Inflammatory macrophage treated with lipopolysaccharide for 4 hours (primary cell): ENCODE measurements at regions not wholly inside any gene's neighbourhood (a gene's known extent, or its start where the extent isn't known, plus 50 kb on each side); places are given as distances from the start of the nearest gene placed in this dataset.
"Not testable (repeated sequence)": the region's sequence is repeated elsewhere in the genome, so short reads cannot be mapped to it uniquely, and the experiment has no call there.

Experiments used
- DNase-seq: peaks from one replicate; pipeline ENCODE4 v3.0.0-alpha.2; 2020

DNA sequence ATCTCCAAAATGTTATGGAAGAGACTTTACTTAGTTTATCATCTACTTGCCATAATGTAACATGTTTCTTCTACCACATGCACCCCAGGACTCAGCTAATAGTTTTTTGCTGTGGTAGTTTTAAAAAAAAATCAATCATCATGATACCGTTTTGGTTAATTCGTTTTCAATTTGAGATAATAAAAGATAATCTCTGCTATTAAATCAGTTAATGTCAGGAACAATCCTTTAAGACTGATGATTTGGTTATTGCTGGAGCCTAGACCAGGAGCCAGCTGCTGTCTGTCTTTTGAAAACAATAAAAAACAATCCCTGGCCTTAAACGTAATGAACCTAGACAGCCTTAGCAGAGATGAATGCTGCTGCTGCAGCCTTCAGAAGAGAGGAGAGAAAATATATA lies 403.7 kb downstream of the OXSM start:
- DNase-seq = no peak

DNA sequence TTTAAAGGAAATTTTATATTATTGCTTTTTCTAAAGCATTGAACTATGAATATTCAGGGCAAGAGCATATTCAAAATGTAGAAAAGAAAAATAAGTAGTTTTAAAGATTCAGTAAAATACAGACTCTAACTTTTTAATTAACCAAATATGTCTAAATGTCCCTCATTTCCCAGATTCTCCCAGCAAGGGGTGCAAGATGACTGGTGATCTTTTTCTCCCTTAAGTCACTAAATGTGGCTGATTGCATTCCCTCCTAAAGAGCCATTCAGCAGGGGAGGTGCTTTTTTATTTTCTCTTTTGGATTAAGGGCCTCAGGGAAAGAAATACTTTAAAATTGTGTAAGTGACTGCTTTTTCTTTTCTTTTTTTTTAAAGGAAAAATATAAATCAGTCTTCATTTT lies 406.9 kb downstream of the OXSM start:
- DNase-seq = no peak

DNA sequence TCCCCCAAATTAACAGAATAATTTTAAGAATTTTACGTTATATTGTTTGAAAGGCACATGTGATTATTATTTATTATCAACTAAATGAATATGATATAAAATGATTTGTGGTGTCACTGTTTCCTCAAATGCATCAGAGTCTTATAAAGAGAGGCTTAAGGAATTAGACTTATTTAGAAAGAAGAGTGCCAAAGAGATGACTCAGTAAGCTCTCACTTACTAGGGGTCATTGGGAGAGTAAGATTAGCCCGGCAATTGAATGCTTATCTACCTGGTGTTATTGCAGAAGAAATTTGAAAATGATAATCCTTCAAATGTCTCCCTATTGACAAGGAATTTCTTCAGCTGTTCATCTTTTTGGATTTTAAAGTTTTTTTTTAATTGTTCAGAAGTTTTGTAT lies 408.7 kb downstream of the OXSM start:
- no peak for DNase-seq

DNA sequence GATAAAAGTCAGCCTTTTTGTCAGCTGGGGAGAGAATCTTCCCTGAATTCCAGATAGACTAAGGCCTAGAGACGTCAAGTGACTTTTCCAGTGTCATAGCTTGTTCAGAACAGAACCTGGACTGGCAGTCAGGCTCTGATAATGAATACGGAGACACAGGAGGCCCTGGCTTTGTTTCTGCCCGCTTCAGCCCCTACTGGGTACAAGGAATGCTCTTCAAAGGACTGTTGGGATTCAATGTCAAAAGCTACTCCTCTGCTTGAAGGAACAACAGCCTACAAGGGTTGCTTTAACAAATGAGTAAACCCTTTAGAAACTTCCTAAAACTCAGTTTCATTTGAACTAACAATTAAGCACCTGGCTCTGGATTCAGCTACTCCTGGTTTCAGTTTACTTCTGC lies 412.3 kb downstream of the OXSM start:
- DNase-seq = no peak

DNA sequence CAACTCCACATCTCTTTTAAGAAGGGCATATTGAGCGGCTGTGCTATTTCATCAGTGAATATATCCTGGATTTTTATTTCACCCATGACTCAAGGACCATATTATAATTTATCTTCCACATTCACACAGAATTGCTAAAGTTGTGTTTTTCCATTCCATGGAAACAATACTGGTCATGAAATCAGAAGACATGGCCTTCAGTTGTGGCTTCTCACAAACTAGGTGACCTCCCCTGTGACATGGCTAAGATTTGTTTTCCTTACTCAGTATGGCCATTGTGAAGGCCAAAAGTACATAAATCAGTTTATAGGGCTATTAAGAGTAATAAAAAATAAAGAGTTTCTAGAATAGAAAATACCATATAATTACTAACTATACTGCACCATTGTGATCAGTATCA lies 415.6 kb downstream of the OXSM start:
- no peak for DNase-seq

DNA sequence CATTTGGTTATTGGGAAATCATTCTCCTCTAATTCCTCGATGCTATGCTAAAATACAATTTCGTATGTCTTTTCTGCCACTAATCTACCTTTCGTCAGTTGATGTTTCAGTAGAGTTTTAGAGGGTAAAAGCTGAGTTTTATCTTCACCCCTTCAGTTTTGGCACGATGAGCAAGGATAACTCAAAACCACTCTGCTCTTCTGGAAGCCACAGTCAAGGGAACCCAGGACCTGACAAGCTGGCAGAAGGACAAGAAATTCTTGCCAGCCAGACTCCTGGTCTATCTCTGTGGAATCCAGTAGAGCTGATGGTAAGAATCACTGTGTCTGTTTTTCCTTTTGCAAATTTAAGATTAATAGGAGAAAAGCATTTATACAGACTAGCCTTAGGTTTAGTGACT lies 414.4 kb upstream of the LRRC3B start:
- no peak for DNase-seq

DNA sequence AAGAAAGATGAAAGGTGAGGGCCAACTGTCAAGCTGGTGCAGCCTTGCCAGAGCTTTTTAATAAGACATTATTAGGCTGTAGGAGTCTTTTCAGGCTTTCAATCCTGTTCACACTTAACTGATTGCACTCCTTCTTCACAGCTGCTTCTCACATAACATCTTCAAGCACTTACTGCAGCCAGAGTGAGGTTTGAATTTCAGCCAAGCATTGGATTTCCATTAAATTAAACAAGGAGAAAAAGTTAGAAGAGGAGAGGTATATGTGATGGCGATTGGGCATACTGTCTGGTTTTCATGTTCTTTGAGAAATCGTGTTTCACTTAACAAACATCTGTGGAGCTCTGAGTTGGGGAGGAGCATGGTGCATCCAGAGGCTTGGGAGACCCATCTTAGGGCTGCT lies 392.8 kb upstream of the LRRC3B start:
- DNase-seq = no peak

DNA sequence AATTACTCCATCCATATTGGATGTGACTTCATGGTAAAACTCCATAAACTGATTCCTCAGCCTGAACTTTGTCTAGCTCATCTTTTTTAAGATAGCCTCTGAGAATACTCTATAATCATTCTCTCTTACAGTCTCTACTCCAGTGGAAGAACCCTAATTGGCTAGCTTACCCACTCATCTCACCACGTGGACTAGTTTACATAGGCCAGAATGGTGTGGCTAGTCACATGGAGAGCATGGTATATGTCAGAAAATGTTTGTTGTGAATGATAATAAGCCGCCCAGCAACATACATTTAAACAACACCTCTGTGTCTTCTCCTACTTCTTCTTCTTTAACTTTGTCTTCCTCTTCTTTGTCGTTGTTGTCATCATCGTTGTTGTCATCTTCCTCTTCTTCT lies 389.2 kb upstream of the LRRC3B start:
- DNase-seq = no peak

DNA sequence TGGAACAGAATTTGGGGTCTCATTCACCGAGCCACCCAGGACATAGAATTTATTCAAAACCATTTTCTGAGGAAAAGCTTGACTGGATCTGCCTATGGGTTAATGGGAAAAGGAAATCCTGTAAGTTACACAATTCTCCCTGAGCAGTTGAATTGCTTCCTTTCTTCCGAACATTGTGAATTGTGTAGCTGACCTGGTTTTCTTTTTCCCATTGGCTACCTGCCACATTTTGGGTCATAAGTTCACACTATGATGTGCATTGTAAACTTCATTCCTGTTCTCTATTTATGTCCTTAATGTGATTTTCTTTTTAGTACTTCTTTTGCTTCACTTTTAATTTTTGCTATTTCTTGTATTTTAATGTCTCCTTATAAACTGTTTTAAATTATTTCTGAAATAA lies 386.0 kb upstream of the LRRC3B start:
- no peak for DNase-seq

DNA sequence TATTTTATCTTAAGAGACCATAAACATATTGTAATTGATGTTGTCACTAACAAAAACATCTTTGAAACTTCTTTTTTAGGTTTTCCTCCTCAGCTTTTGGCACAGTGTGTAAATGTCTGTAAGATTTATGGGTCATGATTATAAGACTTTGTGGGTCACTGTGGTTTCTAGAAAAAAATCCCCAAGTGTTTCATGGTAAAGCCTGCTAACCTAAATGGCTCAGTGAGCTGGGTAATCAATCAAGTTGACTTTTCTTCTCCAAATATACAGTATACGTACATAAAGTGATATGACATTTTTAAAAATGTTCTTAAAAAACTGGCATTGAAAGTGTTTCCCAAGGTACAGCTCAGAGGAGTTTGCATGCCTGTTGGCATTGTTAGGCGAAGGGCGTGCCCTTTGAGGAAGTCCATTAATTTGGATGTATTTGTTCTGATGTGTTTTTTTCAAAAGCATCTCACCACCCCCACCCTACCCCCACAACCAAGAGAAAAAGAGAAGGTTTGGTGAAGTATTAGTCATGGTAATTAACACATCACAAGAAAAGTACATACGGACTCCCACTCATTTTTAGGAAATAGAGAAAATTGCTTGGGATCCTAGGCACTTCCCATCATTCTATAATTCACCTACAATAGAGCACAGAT lies 385.4 kb upstream of the LRRC3B start:
- DNase-seq = no peak

DNA sequence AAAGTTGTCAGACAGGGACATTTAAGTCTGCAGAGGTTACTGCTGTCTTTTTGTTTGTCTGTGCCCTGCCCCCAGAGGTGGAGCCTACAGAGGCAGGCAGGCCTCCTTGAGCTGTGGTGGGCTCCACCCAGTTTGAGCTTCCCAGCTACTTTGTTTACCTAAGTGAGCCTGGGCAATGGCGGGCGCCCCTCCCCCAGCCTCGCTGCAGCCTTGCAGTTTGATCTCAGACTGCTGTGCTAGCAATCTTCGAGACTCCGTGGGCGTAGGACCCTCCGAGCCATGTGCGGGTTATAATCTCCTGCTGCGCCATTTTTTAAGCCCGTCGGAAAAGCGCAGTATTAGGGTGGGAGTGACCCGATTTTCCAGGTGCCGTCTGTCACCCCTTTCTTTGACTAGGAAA lies 378.0 kb upstream of the LRRC3B start:
- DNase-seq = not testable (repeated sequence)

DNA sequence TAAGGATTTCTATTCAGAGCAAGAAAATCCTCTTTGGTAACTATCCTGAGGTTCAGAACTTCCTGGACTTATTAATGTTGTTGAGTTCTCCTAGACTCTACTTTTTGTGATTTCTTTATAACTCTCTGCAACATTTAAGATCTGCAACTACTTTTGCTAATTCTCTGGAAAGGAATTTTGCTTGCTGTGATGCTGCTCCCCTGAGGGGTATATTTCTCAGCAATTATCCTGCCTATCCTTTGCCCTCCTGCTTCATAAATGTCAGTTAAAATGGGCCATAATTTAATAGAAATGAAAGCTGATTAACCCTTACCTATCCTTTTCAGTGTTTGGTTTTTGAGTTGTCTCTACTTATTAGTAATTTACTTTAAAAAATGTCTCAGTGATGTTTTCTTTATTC lies 377.3 kb upstream of the LRRC3B start:
- DNase-seq = no peak

DNA sequence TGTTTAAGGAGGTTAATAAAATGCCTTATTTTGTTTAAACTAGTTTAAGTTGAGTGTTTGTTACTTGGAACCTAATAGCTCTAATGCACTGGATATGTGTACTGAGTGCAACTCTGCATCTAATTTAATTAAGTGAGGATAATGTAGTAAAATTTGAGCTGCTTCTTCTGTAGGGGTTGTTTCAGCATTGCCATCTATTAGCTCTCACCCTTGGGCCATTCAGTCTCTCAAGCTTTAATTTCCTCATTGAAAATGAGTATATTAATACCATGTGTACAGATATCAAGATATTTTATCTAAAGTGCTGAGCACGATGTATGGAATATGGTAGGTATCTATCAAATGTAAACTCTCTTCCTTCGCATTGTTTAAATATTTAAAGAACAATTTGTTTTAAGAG lies 375.7 kb upstream of the LRRC3B start:
- no peak for DNase-seq

DNA sequence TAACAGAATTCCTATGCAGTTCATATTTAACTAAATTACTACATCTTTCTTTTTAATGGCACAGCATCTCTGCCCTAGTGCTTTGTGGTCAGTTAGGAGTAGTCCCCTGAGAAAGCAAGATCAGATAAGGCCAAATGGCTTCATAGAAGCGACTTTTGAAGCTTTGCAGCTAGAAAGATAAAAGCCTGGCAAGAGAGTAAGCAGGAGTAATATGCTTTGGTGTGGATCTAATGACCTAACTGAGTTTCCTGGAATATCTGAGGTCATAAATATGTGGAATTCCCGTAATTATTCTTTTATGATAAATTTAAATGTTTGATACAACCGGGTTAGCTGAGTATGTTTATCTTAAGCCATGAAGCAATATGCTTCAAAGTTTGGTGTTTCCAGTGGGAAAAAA lies 374.9 kb upstream of the LRRC3B start:
- no peak for DNase-seq

DNA sequence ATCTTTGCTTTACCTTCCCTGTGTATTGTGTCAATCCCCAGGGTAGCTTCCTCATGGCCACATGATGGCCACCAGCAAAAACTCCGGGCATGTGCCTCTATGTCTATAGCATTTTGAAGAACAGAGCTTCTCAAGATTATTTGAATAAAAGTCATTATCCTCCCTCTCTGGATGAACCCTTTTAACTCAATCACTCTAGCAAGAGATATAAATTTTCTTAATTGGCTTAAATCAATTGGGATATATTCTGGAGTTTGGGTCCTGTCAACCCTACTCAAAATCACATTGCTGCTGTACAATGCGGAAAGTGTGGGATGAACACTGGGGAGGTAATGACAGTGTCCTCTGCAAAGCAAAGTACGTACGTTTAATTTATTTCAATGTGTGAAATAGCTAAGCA lies 370.6 kb upstream of the LRRC3B start:
- DNase-seq = no peak

DNA sequence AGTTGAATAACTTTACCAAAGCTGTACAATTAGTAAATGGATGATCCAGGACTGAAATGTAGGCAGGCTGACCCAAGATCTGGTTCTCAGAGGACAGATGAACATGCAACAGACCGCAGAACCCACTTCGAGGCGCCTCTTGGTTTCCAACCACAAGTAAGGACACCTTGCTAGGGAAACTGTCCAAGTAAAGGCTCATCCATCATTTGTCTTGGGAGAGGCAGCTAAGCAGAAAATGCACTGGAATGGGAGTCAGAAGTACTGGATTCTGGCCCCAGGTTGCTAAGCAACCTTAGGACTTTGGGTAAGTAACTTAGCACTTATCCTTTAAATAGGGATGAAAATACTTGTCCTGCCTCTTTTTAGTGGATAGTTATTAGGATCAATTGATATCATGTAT lies 366.3 kb upstream of the LRRC3B start:
- no peak for DNase-seq

DNA sequence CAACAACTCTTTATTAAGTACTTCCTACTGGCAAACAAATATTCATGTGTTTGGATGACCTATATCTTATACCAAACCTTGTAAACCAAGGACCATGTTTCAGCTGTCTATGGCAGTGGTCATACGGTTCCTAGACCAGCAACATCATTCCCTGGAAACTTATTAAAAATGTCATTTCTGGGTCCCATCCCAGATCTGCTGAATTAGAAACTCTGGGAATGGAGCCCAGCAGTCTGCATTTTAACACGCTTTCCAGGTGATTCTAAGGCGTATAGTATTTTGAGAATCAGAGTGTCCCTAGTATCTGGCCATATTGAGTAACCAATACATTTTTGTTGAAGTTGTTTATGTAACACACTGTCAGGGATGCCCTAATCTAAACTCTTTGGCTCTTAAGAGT lies 363.4 kb upstream of the LRRC3B start:
- DNase-seq = no peak

DNA sequence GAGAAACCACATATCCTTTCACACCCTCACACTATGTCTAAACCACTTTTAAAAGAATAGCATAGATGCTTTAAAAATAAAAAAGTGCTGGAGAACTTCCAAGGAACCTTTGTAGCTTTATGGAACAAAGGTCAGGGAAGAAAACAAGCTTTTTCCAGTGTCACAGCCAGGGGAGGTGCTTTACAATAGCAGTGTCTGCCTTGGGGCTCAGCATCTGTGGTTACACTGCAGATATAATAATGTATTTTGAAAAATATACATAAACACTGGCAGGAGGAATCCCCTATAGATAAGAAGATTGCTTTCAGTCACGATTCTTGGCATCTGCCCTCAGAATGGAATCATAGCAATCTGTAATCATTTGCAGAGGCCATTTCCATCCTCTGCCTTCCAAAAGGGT lies 362.4 kb upstream of the LRRC3B start:
- no peak for DNase-seq

DNA sequence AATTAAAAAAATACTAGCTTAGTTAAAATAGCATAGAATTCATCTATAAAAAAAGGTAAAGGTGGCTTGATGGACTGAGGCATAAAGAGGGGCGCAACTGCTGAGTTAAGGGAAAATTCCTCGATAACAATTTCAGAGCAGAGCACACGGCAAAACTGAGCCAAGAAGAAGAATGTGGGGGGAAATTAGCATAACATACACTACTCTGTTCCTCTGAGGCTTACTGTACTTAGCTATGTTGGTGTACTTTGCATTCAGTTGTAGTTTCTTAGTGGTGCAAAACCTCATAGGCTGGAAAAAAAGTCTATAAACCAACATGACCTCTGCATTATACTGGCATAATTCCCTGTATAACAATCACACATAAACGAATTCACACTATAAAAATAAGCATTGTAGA lies 357.9 kb upstream of the LRRC3B start:
- no peak for DNase-seq

DNA sequence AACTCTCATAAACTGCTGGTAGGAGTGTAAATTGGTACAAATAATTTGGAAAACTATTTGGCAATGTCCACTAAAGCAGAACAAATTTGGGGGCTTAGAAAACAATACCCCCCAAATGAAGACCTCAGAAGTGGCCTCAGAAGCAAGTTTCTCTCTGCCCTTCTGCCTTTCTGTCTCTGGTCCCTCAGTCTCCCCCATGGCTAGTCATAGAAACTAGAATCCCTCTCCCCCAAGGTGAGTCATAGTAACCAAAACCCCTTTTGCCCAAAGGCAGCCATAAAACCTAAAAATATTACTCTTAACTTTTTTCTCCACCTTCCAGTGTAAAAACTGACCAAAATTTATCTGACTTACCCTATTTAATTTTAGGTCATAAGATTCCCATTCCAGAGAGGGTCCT lies 350.7 kb upstream of the LRRC3B start:
- DNase-seq = no peak

DNA sequence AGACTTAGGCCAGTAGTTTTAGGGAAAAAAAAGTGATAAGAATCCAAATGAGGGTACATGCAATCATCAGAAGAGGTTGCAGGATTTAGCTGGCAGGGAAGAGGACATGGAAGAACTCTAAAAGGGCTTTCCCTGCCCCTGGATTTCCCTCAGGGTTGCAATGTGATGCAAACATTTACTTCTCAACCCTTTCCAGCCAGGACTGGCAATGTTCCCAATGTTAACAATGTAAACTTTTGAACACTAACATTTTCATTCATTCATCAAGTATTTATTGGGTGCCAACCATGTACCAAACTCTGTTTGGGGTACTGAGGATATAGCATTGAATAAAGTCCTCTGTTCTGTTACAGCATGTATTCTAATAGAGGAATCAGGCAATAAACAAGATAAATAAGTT lies 349.4 kb upstream of the LRRC3B start:
- DNase-seq = no peak

DNA sequence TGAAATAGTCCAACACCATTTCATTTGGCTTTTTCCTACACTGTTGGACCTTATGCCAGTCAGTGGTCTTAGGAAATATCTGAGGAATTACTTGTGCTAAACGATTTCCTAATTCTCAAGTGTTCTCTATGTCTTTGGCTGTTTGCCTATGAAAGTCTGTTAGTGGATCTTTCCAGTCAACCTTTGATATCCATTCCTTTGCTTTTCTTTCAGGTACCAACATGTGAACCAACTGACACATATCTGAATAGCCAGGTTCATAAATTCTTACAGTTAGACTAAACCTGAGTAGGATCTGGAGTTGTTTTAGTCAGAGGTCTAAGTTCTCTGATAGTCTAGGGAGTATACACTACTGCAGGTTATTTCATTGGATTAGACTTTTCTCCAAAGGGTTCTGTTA lies 343.5 kb upstream of the LRRC3B start:
- DNase-seq = no peak

DNA sequence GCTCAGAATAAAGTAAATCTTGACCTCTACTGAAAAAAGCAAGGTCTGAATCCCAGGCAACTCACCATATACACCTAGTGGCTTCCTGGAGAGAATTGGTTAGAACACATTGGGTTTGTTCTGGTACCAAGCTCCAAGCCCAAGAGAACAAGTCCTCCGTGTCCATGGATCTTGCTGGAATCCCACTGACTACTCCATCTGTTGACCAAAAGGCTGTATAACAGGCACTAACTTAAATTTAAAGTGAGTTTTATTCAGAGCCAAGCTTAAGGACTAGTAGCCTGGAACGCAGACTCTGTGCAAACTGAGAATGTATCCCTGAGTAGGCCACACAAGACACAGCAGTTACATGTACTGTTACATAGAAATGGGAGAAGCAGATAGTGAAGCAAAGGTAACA lies 342.1 kb upstream of the LRRC3B start:
- no peak for DNase-seq

DNA sequence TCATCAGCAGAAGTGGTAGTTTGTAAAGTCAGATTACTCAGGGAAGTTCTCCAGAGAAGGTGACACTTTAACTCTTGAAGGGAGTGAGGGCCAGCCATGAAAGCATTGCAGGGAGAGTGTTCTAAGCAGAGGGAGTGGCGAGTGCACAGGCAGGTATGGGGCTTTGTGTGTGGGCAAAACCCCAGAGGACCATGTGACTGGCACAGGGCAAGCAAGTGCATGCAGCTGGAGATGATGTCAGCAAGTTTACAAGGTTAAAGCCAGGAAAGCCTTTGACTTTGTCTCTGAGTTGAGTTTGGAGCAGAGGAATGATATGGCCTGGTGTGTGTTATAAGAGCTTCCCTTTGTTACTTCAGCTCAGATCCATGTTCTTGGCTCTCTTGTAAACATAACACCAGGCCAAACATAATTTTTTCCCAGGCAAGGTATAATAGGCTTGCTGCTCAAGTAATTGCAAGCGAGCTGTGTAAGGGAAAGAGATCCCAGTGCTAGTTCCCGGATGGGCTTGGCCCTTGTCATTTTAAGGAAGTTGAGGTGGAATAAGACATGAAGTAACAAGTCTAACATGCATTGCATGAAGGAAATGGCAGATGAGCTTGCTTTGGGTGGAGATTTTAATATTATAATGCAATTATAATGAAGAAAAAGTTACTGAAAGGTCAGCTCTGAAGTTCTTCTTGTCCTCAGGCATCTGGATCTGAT lies 341.1 kb upstream of the LRRC3B start:
- DNase-seq = no peak

DNA sequence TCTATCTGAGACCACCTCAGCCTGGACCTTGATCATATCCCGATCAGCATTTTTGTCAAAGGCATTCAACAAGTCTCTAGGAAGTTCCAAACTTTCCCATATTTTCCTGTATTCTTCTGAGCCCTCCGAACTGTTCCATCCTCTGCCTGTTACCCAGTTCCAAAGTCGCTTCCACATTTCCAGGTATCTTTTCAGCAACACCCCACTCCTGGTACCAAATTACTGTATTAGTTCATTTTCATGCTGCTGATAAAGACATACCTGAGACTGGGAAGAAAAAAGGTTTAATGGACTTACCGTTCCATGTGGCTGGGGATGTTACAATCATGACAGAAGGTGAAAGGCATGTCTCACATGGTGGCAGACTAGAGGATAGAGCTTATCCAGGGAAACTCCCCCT lies 338.1 kb upstream of the LRRC3B start:
- DNase-seq = not testable (repeated sequence)
